Activated B cell treated with CpG ODN at 0.5 μM for 24 hours (primary cell): ENCODE measurements at regions not wholly inside any gene's neighbourhood (a gene's known extent, or its start where the extent isn't known, plus 50 kb on each side); places are given as distances from the start of the nearest gene placed in this dataset.

Experiments
- ATAC-seq: fragments of 200-7000 bp; cut with Tn5 transposase; one replicate; pipeline ENCODE4 v1.10.0; 2021; ENCODE audit warnings: low read depth, mild to moderate bottlenecking, moderate library complexity
- CTCF ChIA-PET: fragments of 350-600 bp; sonication (Branson Sonifier 250); formaldehyde crosslinking; loops from one replicate; lab custom pipeline; 2021; ENCODE audit warnings: antibody characterized with exemption; lab: Charles Lee
- POLR2A ChIA-PET: fragments of 350-600 bp; sonication (Branson Sonifier 250); formaldehyde crosslinking; loops from one replicate; lab custom pipeline; 2021; ENCODE audit warnings: antibody characterized with exemption; lab: Charles Lee
- DNase-seq: peaks from one replicate; pipeline ENCODE4 v3.0.0; 2022
- H3K27ac Mint-ChIP-seq: one replicate; pipeline ENCODE4 v1.8.0; 2020; ENCODE audit warnings: mixed read lengths
- H3K27me3 Mint-ChIP-seq: one replicate; pipeline ENCODE4 v1.8.0; 2021; ENCODE audit warnings: mixed read lengths
- H3K36me3 Mint-ChIP-seq: one replicate; pipeline ENCODE4 v1.8.0; 2021; ENCODE audit warnings: low read depth, mixed read lengths
- H3K4me1 Mint-ChIP-seq: one replicate; pipeline ENCODE4 v1.8.0; 2021; ENCODE audit warnings: mixed read lengths
- H3K4me3 Mint-ChIP-seq: one replicate; pipeline ENCODE4 v1.8.0; 2020; ENCODE audit warnings: mild to moderate bottlenecking, mixed read lengths
- H3K9me3 Mint-ChIP-seq: one replicate; pipeline ENCODE4 v1.8.0; 2020; ENCODE audit warnings: mixed read lengths
- intact Hi-C: fragments of 100-400 bp; cut with micrococcal nuclease; formaldehyde crosslinking; loops from one replicate; pipeline ENCODE4 v1.15.1; 2024
- TF ChIP-seq, protein P1 (sequence below): fragments of 200-600 bp; IDR thresholded peaks from one replicate; pipeline ENCODE4 v1.8.0; 2022; ENCODE audit warnings: antibody characterized with exemption, mild to moderate bottlenecking

DNA sequence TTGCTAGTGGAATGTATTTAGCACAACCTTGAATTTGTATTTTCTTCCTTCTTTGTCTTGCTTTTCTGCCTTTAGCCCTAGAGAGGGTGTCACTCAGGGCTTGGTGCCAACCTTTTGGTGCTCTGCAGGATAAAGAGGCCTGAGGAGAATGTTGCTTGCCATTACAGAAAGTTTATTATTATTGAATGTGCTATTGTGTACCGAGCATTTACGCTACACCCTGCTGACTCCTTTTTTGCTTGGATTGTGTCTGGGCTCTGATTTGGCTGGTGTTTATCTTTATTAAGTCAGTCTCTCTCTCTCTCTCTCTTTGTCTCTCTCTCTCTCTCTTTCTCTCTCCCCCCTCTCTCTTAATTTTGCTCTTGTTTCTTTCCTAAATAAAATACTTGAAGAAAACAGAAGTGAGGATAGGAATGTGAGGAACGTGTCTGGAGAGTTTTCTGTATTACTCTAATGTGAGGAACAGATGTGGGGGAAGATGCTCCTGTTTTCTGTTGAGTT is 284.4 kb upstream of the PHYHIPL start:
- ChIA-PET POLR2A (no interaction called here), CTCF (no interaction called here)
- H3K9me3 Mint-ChIP-seq: no peaks in the 10 kb centered on the region
- no peak for ATAC-seq
- no peak overlapping the region for H3K4me3 Mint-ChIP-seq
- H3K27me3 Mint-ChIP-seq: no peaks in the 10 kb centered on the region
- H3K27ac Mint-ChIP-seq: no peak overlapping the region
- no peaks in the 10 kb centered on the region for H3K4me1 Mint-ChIP-seq
- intact Hi-C loops: no loop called here
- DNase-seq: no peak
- TF ChIP-seq, protein P1, sequence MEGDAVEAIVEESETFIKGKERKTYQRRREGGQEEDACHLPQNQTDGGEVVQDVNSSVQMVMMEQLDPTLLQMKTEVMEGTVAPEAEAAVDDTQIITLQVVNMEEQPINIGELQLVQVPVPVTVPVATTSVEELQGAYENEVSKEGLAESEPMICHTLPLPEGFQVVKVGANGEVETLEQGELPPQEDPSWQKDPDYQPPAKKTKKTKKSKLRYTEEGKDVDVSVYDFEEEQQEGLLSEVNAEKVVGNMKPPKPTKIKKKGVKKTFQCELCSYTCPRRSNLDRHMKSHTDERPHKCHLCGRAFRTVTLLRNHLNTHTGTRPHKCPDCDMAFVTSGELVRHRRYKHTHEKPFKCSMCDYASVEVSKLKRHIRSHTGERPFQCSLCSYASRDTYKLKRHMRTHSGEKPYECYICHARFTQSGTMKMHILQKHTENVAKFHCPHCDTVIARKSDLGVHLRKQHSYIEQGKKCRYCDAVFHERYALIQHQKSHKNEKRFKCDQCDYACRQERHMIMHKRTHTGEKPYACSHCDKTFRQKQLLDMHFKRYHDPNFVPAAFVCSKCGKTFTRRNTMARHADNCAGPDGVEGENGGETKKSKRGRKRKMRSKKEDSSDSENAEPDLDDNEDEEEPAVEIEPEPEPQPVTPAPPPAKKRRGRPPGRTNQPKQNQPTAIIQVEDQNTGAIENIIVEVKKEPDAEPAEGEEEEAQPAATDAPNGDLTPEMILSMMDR: no peak
- no peaks in the 10 kb centered on the region for H3K36me3 Mint-ChIP-seq

DNA sequence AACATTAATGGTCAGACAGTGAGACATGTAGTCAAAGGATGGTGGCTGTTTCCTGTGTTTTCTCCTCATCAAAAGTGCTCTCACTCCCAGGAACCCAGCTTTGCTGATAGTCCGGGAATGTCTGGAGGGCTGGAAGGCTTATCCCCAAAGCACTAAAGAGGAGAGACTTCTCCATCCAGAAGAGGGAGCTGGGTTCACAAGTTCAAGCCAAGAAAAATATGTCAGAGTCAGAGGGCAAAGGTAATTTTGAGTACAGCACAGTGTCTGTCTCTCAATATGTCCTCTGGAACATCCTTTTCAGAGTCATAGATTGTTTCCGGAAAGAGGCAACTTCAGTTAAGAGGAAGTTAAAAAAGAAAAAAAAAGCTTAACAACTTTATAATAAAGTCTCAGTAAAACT is 281.5 kb upstream of the PHYHIPL start:
- ChIA-PET CTCF (no interaction called here), POLR2A (no interaction called here)
- no peak overlapping the region for H3K4me3 Mint-ChIP-seq
- no peaks in the 10 kb centered on the region for H3K9me3 Mint-ChIP-seq
- no peaks in the 10 kb centered on the region for H3K27me3 Mint-ChIP-seq
- intact Hi-C loops: no loop called here
- H3K36me3 Mint-ChIP-seq: no peaks in the 10 kb centered on the region
- ATAC-seq: no peak
- H3K27ac Mint-ChIP-seq: no peak overlapping the region
- TF ChIP-seq, protein P1: no peak
- no peaks in the 10 kb centered on the region for H3K4me1 Mint-ChIP-seq
- no peak for DNase-seq

DNA sequence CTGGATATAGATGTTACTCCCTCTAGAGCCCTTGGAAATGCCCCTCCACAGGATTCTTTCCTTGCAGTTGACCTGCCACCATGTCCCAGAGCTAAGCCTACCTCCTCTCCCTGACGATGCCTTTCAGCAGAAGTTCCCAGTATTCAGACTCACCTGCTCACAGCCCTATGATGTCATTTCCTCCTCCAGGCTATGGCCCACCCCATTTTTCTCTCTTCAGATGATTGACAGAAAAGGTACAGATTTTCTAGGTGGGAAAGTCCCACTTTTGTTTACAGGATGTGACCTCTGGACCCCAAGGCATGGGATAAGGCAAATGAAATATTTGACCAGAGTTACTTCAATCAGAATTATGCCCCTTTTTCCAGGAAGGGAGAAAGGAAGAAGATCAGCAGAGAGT is 280.2 kb upstream of the PHYHIPL start:
- Mint-ChIP-seq H3K36me3 (no peaks in the 10 kb centered on the region), H3K4me3 (no peak overlapping the region), H3K27me3 (no peaks in the 10 kb centered on the region), H3K4me1 (no peaks in the 10 kb centered on the region), H3K27ac (no peak overlapping the region), H3K9me3 (no peaks in the 10 kb centered on the region)
- TF ChIP-seq, protein P1: no peak
- POLR2A ChIA-PET: no interaction called here
- DNase-seq: no peak
- CTCF ChIA-PET: no interaction called here
- ATAC-seq: no peak
- intact Hi-C loops: no loop called here

DNA sequence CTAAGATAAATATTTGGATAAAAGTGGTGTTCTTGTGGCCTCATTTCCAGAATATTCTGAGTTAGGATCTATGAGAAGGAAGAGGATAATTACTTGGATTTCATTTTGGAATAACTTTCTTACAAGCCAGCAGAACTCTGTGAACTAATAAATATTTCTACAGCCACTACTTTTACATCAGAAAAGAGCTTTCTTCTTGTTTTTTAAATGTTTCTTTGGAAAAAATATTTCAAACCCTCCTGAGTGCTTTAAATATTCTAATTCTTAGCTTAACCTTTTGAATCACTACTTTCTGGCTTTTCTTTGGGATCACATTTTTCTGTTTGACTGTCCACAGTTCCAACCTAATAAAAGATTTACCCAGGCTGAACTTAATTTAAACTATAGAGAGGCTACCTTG is 279.2 kb upstream of the PHYHIPL start:
- TF ChIP-seq, protein P1: no peak
- Mint-ChIP-seq H3K36me3 (no peaks in the 10 kb centered on the region), H3K27me3 (no peaks in the 10 kb centered on the region), H3K4me3 (no peak overlapping the region), H3K27ac (no peak overlapping the region), H3K9me3 (no peaks in the 10 kb centered on the region), H3K4me1 (no peaks in the 10 kb centered on the region)
- DNase-seq (no peak), ATAC-seq (no peak)
- ChIA-PET CTCF (no interaction called here), POLR2A (no interaction called here)
- intact Hi-C loops: no loop called here

DNA sequence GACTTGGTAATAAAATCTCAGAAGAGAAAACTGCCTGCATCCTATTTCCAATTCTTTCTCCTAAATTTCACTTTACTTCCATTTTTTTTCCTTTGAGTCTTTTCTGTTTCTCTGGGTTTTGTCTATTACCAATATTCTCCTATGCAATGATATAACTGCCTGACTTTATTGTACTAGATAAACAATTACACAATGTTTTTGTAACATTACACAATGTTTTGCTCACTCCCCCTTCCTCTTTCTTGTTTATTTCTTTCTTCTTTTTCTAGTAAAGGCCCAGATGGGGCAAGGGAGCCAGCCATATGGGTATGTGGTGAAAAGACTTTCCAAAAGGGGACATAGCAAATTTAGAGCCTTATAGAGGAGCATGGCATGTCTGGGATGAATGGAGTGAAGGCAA is 278.7 kb upstream of the PHYHIPL start:
- H3K4me3 Mint-ChIP-seq: no peak overlapping the region
- ATAC-seq (no peak), DNase-seq (no peak)
- H3K27me3 Mint-ChIP-seq: no peaks in the 10 kb centered on the region
- intact Hi-C loops: no loop called here
- TF ChIP-seq, protein P1: no peak
- H3K27ac Mint-ChIP-seq: no peak overlapping the region
- no peaks in the 10 kb centered on the region for H3K4me1 Mint-ChIP-seq
- H3K36me3 Mint-ChIP-seq: no peaks in the 10 kb centered on the region
- H3K9me3 Mint-ChIP-seq: no peaks in the 10 kb centered on the region
- ChIA-PET CTCF (no interaction called here), POLR2A (no interaction called here)
